HG03066 (cell line): ENCODE measurements at regions not wholly inside any gene's neighbourhood (a gene's known extent, or its start where the extent isn't known, plus 50 kb on each side); places are given as distances from the start of the nearest gene placed in this dataset.
"Not testable (repeated sequence)": the region's sequence is repeated elsewhere in the genome, so short reads cannot be mapped to it uniquely, and the experiment has no call there.

Source experiments
- ATAC-seq: cut with Tn5 transposase; IDR thresholded peaks from one replicate; pipeline ENCODE4 v1.9.1; 2021; ENCODE audit warnings: low read depth; ENCODE audit not compliant: unreplicated experiment

DNA sequence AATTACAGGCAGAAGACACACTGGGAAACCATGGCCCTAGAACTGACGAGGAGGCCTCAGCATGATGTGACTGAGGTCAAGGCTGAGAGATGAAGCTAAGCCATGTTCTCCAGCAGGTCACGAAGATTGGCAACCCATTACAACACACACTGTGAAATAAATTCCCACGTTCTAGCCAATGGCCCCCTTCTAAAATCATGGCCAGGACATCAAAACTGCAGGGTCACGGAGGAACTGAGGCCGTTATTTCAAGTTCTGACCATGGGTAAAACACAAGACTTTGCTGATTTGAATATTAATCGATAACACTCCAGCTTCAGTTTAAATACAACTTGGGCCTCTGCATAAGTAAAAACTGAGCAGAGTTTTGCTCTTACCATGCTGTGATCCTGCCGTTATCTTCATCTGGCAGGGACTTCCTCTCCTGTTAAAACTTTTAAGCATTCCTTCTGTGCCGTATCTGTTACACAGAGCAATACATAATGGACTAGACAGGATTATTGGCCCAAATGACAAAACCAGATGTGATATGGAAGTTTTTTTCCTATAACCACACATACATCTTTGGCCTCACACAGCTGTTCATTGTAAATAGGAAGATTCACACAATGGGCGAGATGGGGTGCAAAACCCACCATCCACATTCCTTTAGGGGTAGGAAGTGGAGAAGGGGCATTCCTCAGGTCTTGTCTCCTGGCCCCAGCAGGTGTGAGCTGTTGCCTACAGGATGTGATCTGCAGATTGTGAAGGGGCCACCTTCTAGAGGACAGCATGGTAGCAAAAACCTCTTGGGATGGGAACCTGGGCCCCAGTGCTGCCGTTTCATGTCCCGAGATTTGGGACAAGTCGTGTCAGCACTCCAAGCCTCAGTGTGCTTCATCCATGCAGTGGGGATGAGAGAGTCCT lies 207.4 kb downstream of the OPA1 start:
- no peak for ATAC-seq

DNA sequence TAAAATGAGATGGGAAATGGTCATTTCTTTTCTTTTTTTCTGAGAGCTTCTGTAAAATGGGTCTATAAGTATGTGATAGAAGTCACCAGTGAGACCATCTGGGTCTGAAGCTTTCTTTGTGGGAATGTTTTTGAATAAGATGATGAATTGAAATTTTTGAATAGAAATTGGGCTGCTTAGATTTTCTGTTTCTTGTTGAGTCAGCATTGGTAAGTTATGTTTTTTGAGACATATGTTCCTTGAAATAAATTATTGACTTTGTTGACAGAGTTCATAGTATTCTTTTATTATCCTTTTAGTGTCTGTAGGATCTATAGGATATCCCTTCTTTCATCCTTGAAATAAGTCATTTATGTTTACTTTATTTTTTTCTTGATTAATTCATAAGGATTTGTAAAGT lies 208.1 kb downstream of the OPA1 start:
- no peak for ATAC-seq

DNA sequence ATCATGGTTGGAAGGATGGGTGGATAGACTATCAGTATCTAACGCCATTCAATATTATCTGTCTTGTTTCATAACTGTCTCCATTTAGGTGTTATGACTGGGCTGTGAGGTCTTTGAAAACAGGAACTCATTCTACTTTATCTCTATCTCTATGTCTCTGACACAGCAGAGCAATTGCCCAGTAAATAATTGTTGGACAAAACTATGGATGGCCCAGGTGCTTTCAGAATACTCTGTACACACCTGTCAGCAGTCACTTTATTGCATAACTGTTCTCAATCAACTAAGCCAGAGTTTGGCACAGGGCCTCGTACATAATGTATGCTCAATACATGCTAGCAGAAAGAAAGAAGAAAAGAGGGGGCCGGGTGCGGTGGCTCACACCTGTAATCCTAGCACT lies 210.3 kb downstream of the OPA1 start:
- ATAC-seq, result no peak

DNA sequence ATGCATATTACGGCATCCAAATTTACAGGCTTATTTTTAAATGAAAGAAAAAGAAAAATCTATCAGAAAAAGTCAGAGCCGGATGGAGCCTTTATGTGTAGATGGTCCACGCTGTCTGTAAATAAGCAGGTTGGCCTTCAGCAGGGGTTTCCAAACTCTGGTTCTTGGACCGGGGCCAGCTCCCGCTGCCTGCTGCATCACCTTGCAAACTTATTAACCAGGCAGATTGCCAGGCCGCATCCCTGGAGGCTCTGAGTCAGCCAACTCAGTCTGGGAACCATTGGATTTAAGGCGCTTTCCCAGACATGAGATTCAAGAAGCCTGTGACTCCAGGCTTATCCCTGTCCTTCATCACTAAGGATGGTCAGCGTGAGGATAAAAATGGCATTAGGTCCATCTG lies 212.4 kb downstream of the OPA1 start:
- ATAC-seq, result no peak

DNA sequence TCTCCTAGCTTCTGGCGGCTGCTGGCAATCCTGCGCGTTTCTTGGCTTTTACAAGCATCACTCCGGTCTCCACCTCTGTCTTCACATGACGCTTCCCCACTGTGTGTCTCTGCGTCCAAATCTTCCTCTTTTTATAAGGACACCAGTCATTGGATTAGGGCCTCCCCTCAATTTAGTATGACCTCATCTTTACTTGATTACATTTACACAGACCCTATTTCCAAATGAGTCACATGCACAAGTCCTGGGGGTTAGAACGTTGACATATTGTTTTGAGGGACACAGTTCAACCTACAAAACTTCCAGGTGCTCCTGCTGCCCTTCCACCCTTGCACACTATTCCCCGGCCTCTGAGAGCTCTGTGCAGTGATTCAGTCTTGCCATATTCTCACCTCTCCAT lies 215.3 kb downstream of the OPA1 start:
- no peak for ATAC-seq

DNA sequence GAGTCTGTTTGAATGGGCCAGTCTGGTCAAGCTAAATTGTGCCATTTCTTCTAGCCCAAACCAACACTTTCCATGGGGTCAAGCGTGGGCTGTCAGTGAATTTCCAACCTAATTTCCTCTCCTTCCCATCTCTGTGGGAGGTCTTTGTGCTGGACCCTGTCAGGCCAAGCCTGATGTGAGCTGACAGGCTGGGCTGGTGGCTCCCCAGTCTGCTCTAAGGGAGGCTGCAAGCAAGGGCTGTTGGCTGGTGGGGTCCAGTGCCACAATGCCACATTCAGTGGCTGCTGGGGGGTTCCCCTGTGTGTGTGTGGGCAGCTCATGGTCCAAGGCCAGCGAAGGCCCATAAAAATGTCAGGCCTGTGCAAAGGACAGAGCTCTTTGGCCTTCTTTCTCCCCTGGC lies 216.1 kb downstream of the OPA1 start:
- ATAC-seq, result no peak

DNA sequence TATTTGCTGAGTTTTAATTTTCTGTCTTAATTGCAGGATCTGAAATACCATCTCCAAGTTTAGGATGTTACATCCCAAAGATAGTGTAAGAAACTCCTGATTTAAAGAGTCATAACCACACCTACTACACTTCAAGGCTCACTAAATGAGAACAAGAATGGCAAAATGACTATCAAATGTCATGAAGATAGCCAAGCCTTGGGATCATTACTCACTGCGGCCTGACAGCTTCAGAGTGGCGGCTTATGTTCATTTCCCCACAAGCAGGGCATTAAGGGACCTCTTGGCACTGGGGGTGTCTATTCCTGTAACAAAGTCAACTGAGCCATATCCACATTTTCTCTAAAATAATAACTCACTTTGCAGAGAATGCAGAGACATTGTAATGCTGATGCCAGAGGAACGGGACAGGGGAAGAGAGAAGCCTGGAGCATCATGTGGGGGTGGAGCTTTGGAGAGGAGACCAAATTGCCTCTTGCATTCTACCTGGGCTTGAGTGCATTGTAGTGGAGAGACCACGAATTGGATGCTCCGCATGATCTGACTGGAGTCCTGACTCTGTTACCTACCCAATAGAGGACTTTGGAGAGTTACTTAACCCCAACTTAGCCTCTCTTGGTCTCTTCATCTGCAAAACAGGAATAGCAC lies 219.2 kb downstream of the OPA1 start:
- no peak for ATAC-seq

DNA sequence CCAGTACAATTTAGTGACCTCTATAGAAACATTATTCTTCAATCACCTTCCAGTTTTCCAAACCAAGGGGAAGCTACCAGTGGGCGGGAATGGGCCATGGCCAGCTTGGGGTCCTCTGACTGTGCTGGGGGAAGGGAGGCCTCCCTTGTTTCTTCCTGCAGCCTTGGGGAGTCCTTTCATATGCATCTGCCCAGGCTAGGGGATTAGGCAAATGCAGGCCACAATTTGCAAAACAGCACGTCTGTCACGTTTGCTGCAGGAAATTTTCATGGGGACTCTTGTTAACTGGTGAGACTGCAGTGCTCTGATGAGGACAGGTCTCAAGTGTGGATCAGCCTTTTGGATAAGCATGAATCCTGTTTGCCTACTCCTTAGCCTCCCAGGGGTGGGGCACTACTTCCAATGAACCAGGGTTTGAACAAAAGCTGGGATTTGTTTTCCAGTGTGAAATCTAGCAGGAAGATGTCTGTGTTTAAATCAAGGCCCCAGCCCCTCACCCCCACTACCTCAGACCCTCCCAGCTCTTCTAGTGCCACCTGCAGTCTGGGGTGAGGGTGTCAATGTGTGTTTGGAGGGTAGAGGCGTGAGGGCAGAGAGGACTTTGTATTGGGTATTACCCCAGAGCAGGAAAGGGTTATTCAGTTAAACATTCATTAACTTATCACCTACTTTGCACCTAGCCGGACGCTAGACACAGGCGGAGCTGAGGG lies 219.9 kb downstream of the OPA1 start:
- ATAC-seq, result no peak

DNA sequence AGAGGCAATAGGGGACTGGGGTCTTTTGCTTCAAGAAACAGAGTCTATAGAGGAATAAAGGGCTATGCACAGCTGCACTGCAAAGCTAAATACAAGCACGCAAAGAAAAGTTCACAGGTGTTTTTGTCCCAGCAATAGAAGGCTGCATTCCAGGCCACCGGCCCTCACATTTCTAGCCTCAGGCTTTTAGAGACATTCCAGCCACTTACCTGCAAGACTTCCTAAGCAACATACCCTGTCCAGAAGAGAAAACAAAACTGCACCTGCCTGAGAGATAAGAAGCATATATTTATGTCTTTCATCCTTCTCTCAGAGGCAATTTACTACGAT lies 220.5 kb downstream of the OPA1 start:
- ATAC-seq, result no peak

DNA sequence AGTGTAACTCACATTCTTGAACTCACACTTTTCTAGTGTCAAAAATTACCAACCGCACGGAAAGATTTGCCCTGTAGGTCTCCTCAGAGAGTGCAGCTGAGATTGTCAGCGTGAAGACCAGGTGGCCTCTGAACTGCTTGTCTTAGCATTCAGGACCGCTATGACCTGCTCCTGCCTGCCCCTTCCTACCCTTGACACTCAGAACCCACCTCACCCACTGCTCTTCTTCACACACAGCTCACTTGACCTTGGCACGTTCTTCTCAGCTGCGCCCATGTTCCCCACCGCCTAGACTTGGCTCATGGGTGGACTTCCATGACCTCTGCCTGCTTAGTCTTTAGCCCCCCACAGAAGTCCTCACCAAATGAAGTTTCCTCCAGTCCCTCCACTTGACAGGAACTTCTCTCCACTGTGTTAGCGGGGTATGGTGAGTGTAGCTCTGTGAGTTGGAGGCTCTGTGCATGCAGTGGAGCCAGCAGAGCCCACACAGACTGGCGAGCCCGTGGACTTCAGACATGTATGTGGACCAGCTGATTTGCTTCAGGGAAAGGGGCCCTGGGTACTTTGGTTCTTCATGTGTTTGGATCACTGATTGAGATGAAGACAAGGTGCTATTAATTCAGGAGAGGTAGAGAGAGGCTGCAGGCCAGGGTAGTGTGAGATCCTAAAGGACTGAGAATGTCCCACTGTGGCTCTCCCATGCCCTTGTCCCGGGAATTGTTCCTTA lies 221.3 kb downstream of the OPA1 start:
- ATAC-seq, result no peak

DNA sequence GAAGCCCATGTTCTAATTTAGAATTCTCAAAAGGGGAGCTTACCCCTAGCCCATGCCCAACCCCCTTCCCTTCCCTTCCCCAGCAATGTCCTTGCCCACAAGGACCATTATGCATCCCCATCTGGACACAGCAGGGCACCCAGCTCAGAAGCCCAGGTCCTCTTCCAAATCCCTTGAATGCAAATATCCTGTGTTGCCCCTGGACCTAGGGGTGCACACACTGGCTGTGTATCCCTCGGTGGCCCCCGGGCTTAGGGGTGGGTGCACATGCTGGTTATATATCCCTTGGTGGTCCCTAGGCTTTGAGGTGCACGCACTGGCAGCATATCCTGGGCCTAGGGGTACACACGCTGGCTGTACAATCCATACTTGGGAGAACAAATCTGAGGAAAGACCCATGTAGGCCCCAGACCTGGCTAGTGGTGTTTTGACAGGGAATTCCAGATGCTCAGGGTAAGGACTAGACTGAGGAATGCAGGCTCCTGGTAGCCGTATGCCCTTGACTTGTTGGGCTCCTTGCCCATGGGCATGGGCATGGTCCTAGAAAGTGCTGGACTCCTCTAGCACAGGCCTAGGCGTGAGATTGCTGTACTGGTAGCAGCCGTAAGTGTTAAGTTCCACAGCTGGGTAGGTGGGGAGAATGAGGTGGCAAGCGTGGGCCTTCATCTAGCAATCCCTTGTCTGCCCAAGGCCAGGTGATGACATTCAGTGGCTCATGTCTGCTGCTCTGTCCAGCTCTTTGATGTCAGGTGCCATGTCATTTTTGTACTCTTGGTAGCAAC lies 222.4 kb downstream of the OPA1 start:
- ATAC-seq, result no peak

DNA sequence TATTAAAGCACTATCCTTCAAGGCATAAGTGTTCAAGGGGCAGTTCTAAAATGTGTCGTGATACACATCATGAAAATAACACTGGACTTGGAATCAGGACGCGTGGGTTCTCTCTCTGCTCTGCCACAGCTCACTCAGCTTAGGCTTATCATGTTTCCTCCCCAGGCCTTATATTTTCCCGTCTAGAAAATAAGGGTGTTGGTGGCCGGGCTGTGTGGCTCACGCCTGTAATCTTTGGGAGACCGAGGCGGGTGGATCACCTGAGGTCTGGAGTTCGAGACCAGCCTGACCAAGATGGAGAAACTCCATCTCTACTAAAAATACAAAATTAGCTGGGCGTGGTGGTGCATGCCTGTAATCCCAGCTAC lies 223.0 kb downstream of the OPA1 start:
- no peak for ATAC-seq

DNA sequence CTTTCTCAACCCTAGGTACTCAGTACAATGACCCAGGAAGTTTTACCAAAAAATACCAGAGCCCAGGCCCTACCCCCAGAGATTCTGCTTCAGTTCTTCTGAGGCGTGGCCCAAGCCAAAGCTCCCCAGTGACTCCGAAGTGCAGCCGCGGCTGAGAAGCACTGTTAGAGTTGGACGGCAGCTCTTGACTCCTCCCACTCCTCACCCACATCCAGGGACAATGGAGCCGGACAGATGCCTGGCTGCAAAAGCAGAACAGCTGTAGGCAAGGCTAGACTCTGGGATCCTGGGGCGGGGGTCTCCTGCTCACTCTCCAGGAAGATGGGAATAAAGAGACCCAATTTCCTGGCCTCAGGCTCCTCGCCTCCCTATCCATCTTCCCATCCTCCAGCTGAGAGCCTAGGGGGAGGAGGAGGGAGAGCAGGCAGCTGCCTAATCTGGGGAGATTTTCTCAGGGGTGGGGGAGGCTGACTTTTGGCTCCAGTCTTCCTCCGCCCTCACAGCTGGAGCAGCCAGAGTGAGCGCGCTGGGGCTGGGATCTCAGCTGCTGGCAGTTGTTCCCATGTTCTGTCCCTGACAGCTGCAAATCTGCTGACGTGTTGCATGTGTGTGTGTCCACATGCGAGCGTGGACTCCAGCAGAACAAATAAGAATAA lies 223.8 kb downstream of the OPA1 start:
- ATAC-seq, result no peak

DNA sequence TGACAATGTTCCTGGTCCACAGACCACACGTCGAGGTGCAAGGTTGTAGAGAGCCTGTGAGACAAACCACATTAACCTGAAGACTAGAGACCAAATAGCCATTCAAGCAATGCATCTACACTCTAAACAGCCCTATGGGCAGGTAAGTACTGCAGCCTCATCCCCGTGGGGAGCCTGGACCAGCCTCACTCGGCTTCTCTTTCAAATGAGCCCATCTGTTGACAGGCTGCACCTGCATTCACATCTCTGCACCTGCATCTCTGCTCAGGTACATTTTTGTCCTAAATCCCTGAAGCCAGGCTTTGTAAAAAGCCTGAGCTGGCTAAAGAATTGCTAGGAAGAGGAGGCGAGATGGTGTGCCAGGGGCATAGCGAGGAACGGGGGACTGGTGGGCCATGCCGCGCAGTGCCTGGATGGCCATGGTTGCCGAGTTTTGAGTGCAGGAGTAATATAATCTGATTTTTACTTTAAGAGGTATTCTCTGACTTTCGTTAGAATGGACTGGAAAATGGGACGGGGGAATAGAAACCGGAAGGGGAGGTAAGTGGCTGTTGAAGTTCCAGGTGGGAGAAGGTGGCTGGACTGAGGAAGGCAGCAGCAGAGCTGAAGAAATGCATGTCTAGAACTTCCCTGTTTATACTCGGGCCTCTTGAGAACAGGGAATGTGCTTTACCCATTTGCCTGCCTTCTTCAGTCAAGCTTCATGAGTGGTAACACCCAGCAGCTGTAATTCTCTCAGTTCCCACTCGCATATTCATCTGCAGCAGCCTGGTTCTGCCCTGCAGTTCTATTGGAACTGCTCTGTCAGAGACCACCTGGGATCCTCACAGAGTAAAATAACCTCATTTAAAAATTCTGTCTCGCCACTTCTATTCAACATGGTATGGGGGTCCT lies 226.4 kb downstream of the OPA1 start:
- no peak for ATAC-seq

DNA sequence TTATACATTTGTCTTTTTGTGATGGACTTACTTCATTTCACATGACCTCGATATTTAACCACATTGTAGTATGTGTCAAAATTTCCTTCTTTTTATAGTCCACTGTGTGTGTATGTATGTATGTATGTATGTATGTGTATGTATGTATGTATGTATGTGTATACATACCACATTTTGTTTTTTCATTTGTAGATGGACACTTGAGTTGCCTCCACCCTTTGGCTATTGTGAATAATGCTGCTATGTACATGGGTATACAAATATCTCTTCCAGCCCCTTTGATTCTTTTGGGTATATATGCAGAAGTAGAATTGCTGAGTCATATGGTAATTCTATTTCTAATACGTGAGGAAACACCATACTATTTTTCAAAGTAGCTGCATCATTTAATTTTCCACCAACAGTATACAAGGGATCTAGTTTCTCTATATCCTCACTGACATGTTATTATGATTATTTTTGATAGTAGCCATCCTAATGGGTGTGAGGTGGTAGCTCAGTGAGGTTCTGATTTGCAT lies 228.2 kb downstream of the OPA1 start:
- ATAC-seq, result no peak

DNA sequence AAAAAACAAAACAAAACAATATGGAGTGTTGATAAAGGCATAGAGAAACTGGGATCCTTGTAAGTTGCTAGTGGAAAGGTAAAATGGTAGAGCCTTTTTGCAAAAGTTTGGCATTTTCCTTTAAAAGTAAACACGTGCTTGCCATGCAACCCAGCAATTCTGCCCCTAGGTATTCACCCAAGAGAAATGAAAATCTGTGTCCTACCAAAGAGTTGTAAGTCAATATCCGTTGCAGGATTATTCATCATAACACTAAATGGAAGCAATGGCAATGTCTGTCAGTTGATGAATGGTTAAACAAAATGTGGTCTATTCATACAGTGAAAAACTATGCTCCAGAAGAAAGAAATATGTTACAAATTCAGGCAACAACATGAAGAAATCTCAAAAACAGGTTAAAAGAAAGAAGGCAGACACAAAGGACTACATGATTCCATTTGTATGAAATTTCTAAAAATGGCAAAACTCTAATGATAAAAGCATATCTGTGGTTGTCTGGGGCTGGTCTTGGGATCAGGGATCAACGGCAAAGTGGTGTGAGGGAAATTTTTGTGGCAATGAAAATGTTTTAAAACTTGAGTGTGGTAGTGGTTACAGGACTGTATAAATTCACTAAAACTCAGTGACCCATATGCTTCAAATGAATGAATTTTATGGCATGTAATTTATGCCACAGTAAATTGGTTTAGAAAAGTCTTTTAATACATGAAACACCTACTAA lies 229.6 kb downstream of the OPA1 start:
- ATAC-seq, result no peak

DNA sequence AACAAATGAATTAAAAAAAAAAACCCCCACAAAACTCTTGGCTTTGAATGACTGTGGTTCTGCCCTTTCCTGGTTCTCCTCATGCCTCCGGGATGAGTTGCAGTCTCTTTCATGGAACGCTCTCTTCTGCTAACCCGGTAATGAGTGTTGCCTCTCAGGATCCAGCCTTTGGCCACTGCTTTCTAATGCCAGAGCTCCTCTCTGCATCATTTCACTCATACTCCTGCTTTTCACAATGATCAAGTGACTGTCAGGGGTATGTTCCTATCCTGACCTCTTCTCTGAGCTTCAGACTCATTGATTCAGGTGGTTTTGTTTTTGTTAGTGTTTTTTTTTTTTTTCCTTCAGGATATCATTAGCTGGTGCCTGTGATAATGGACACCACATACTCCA lies 230.2 kb downstream of the OPA1 start:
- not testable (repeated sequence) for ATAC-seq

DNA sequence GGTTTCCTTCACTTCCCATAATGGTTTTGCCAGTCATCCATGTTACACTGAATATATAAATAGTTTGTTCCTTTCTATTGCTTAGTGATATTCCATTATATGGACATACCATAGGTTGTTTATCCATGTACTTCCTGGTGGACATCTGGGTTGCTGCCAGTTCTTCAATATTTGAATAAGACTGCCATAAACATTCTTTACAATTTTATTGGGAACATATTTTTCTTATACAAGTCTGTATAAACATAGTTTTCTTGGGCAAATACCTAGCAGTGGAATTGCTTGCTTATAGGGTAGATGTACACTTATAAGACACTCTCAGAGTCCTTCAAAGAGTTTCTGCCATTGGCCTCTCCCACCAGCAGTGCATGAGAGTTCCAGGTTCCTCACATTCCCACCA lies 231.4 kb downstream of the OPA1 start:
- ATAC-seq, result no peak
